KG1 (cell line): ENCODE measurements at regions not wholly inside any gene's neighbourhood (a gene's known extent, or its start where the extent isn't known, plus 50 kb on each side); places are given as distances from the start of the nearest gene placed in this dataset.

ENCODE experiments used
- DNase-seq: peaks from one replicate; lab custom pipeline; 2025; lab: John Stamatoyannopoulos, UW

- no peak for DNase-seq
Observed at GRCh38 chr12:75606956-75607355, 95.5 kb upstream of the KRR1 start.

GRCh38 chr12:75606151-75606550 is 94.7 kb upstream of the KRR1 start:
- no peak for DNase-seq

GRCh38 chr12:75603475-75603874 is 92.1 kb upstream of the KRR1 start:
- no peak for DNase-seq

GRCh38 chr12:75602106-75602505 is 90.7 kb upstream of the KRR1 start:
- no peak for DNase-seq

- no peak for DNase-seq
Observed at GRCh38 chr12:75600146-75600545, 88.7 kb upstream of the KRR1 start.

- no peak for DNase-seq
Observed at GRCh38 chr12:75599061-75599460, 87.7 kb upstream of the KRR1 start.

- DNase-seq, result no peak
Observed at GRCh38 chr12:75596406-75596805, 85.0 kb upstream of the KRR1 start.

GRCh38 chr12:75592638-75593335 is 81.4 kb upstream of the KRR1 start:
- DNase-seq, result no peak

GRCh38 chr12:75592086-75592485 is 80.7 kb upstream of the KRR1 start:
- no peak for DNase-seq

GRCh38 chr12:75591628-75592027 is 80.2 kb upstream of the KRR1 start:
- no peak for DNase-seq

- DNase-seq, result no peak
Observed at GRCh38 chr12:75589801-75590200, 78.4 kb upstream of the KRR1 start.

GRCh38 chr12:75587340-75588106 is 76.1 kb upstream of the KRR1 start:
- DNase-seq, result no peak

- DNase-seq, result no peak
Observed at GRCh38 chr12:75585330-75585729, 73.9 kb upstream of the KRR1 start.

GRCh38 chr12:75583355-75583754 is 71.9 kb upstream of the KRR1 start:
- no peak for DNase-seq

GRCh38 chr12:75581515-75581914 is 70.1 kb upstream of the KRR1 start:
- DNase-seq, result no peak

- no peak for DNase-seq
Observed at GRCh38 chr12:75579552-75579951, 68.1 kb upstream of the KRR1 start.

- DNase-seq, result no peak
Observed at GRCh38 chr12:75578546-75578945, 67.1 kb upstream of the KRR1 start.

- DNase-seq, result no peak
Observed at GRCh38 chr12:75577812-75578211, 66.4 kb upstream of the KRR1 start.

- DNase-seq, result no peak
Observed at GRCh38 chr12:75571656-75572205, 60.3 kb upstream of the KRR1 start.

GRCh38 chr12:75571204-75571603 is 59.8 kb upstream of the KRR1 start:
- DNase-seq, result no peak

GRCh38 chr12:75568801-75569200 is 57.4 kb upstream of the KRR1 start:
- no peak for DNase-seq

- no peak for DNase-seq
Observed at GRCh38 chr12:75568393-75568792, 57.0 kb upstream of the KRR1 start.

GRCh38 chr12:75565795-75566194 is 54.4 kb upstream of the KRR1 start:
- DNase-seq, result no peak
